ENCODE measurements at regions not wholly inside any gene's neighbourhood (a gene's known extent, or its start where the extent isn't known, plus 50 kb on each side); places are given as distances from the start of the nearest gene placed in this dataset.

DNA sequence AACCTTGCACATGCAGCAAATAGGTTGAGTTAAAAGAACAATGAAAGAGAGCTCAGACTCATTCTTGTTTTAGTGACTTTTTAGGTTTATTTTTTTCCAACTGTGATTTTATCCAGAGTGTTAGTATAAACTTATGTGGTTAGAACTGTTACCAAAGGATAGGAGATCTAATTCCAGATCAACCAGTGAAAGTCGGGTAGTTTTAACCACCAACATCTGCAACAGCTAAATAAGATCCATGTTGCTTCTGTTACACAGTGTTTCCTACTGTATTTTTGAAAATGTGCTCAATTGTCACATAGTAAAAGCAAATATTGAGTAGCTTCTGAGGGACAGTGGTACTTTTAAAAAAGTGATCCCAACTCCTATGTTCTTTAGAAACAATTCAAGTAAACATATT is 53.9 kb upstream of the ARGLU1 start:
- no peak for DNase-seq (ENCODE audit: low spot score)

- DNase-seq (ENCODE audit: low spot score) = peak; percentile 81
Measured at GRCh38 chr13:106619688-106620555, 52.0 kb upstream of the ARGLU1 start.
